ENCODE measurements at regions not wholly inside any gene's neighbourhood (a gene's known extent, or its start where the extent isn't known, plus 50 kb on each side); places are given as distances from the start of the nearest gene placed in this dataset.
"Not testable (repeated sequence)": the region's sequence is repeated elsewhere in the genome, so short reads cannot be mapped to it uniquely, and the experiment has no call there.

DNA sequence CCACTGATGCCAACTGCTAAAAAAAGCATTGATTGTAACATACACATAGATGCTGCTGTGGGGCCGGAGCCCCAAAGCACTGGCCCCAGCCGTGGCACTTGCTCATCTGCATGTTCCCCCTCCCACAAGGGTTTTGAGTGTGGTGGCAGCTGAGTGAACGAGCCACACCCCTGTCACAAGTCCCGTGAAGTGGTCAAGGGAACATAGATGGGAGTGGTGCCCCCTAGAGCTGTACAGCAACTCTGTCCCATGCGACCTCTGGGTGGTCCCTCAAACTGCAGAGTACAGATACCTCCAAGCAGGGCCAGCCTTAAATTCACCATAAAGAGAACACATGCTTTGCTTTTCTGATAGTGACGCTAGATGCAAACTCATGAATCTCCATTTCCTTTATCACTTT lies 503.3 kb upstream of the NRP1 start:
- intact Hi-C loops (cut with DNase I), result no loop called here
- Histone ChIP-seq H3K4me3 (no peak overlapping the region), H3K9me3 (no peaks in the 10 kb centered on the region), H3K27ac (no peak overlapping the region), H3K27me3 (no peaks in the 10 kb centered on the region), H3K4me1 (no peaks in the 10 kb centered on the region), H3K36me3 (no peaks in the 10 kb centered on the region)
- 71 to 85% methylated on average over 6 of the region's 6 CpGs for WGBS, 2 donors
- no peak for TF ChIP-seq POLR2A (IDR thresholded peaks at IDR 0.05)
- TF ChIP-seq EP300 (IDR thresholded peaks at IDR 0.05), result no peak
- TF ChIP-seq POLR2AphosphoS5 (IDR thresholded peaks at IDR 0.05), result no peak
- TF ChIP-seq, protein P1, sequence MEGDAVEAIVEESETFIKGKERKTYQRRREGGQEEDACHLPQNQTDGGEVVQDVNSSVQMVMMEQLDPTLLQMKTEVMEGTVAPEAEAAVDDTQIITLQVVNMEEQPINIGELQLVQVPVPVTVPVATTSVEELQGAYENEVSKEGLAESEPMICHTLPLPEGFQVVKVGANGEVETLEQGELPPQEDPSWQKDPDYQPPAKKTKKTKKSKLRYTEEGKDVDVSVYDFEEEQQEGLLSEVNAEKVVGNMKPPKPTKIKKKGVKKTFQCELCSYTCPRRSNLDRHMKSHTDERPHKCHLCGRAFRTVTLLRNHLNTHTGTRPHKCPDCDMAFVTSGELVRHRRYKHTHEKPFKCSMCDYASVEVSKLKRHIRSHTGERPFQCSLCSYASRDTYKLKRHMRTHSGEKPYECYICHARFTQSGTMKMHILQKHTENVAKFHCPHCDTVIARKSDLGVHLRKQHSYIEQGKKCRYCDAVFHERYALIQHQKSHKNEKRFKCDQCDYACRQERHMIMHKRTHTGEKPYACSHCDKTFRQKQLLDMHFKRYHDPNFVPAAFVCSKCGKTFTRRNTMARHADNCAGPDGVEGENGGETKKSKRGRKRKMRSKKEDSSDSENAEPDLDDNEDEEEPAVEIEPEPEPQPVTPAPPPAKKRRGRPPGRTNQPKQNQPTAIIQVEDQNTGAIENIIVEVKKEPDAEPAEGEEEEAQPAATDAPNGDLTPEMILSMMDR (IDR thresholded peaks at IDR 0.05), result no peak
- DNase-seq, result no peak

DNA sequence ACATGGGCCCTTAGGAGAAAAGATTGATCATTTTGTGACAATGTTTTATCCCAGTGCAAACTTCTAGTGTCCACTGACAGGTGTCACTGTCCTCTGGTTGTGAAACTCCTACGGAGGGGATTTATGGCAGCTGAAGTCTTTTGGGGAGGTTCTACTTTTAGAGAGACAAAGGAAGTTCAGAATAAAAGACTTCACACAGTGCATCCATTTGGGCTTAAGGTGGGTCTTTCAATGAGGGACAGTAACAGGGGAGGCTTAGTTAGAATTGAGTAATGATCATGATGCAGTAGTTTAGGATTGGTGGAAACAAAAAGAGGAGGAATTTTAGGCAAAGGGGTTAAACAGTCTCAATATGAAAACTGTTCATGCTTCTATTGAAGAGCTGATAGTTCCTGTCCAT lies 501.1 kb upstream of the NRP1 start:
- 78 to 81% methylated on average over 1 of the region's 1 CpG for WGBS, 2 donors
- no peaks in the 10 kb centered on the region for H3K36me3 ChIP-seq

DNA sequence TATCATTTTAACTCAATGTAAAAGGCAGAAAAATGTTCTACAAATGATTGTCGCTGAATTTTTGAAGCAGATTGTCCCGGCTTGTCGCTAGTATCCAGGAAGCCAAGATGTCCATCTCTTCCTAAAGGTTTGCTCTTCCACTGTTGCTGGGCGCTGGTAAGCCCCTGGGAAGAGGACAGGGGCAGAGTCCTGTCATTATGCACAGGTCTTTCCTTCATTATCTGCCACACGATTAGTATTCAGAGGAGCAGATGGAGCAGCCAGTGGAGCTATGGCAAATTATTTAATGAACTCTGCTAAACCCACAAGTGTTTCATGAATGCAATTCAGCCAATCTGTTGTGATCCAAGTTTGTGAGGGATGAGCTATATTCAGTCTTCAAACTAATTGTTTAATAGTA lies 499.1 kb upstream of the NRP1 start:
- TF ChIP-seq POLR2AphosphoS5 (IDR thresholded peaks at IDR 0.05) (no peak), EP300 (IDR thresholded peaks at IDR 0.05) (no peak), POLR2A (IDR thresholded peaks at IDR 0.05) (no peak)
- TF ChIP-seq, protein P1 (IDR thresholded peaks at IDR 0.05), result no peak
- H3K27ac ChIP-seq, result no peak overlapping the region
- H3K4me3 ChIP-seq, result no peak overlapping the region
- no peak for DNase-seq
- no peaks in the 10 kb centered on the region for H3K4me1 ChIP-seq
- no peaks in the 10 kb centered on the region for H3K27me3 ChIP-seq
- H3K9me3 ChIP-seq, result no peaks in the 10 kb centered on the region
- intact Hi-C loops (cut with DNase I), result no loop called here
- H3K36me3 ChIP-seq, result no peaks in the 10 kb centered on the region
- WGBS, 2 donors, result 91 to 94% methylated on average over 5 of the region's 5 CpGs

More for the DNA sequence above, 501.1 kb upstream of the NRP1 start:
- Histone ChIP-seq H3K4me3 (no peak overlapping the region), H3K9me3 (no peaks in the 10 kb centered on the region), H3K4me1 (no peaks in the 10 kb centered on the region), H3K27me3 (no peaks in the 10 kb centered on the region), H3K27ac (no peak overlapping the region)
- intact Hi-C loops (cut with DNase I), result no loop called here
- no peak for DNase-seq
- TF ChIP-seq POLR2AphosphoS5 (IDR thresholded peaks at IDR 0.05) (no peak), EP300 (IDR thresholded peaks at IDR 0.05) (no peak), POLR2A (IDR thresholded peaks at IDR 0.05) (no peak)
- TF ChIP-seq, protein P1 (IDR thresholded peaks at IDR 0.05), result no peak

DNA sequence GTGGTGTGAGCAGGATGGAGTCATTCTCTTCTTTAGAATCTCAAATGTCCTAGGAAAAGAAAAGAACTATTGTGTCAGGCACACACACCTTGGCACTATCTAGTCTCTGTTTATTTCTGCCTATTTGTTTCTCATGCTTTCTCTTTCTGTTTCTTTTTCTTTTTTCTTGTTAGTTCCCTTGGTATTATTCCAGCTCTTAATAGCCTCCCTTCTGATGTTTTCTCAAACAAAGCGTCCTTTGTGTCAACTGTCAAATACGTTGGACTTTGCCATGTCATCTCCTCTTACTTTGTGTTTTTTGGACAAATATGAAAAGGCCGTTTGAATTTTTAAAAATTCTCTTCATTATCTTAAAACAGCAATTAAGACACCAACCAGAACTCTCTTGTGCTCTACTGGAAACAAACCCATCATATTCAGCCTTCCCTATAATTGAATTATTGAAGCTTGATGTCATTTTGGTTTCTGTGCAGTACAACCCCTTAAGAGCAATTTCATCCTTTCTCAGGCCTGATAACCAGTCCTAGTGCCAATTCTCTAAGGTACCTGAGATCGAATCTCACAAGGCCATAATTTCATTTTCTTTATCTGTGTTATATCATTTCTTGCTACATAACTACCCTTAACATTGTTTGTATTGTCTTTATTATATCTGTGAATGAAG lies 497.8 kb upstream of the NRP1 start:
- WGBS, 2 donors, result 12 to 60% methylated on average over 4 of the region's 4 CpGs
- Histone ChIP-seq H3K4me3 (no peak overlapping the region), H3K27me3 (no peaks in the 10 kb centered on the region), H3K9me3 (no peaks in the 10 kb centered on the region), H3K36me3 (no peaks in the 10 kb centered on the region), H3K4me1 (no peaks in the 10 kb centered on the region), H3K27ac (no peak overlapping the region)
- intact Hi-C loops (cut with DNase I), result no loop called here
- DNase-seq, result no peak
- TF ChIP-seq, protein P1 (IDR thresholded peaks at IDR 0.05), result no peak
- TF ChIP-seq POLR2AphosphoS5 (IDR thresholded peaks at IDR 0.05), result no peak
- TF ChIP-seq EP300 (IDR thresholded peaks at IDR 0.05), result no peak
- TF ChIP-seq POLR2A (IDR thresholded peaks at IDR 0.05), result no peak

DNA sequence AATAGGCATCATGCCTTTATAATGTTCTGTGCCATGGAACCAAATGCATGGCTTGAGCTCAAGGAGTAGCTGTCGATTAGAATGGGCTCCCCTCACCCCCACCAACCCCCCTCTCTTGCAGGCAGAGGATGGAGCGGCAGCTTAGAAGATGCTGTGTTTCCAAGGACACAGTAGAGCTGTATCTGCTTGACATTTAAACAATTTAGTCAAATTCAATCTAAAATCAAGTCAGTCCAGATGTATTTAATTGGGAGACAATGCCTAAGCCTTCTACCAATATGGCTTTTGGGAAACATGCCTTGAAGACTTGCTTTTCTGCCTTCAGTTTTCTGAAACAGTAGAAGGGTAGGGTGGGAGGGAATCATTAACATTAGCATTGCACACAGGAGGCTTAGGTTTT lies 497.1 kb upstream of the NRP1 start:
- Histone ChIP-seq H3K27ac (no peak overlapping the region), H3K27me3 (no peaks in the 10 kb centered on the region), H3K4me3 (no peak overlapping the region), H3K9me3 (no peaks in the 10 kb centered on the region), H3K36me3 (no peaks in the 10 kb centered on the region), H3K4me1 (no peaks in the 10 kb centered on the region)
- TF ChIP-seq POLR2A (IDR thresholded peaks at IDR 0.05), result no peak
- TF ChIP-seq, protein P1 (IDR thresholded peaks at IDR 0.05), result no peak
- TF ChIP-seq POLR2AphosphoS5 (IDR thresholded peaks at IDR 0.05), result no peak
- no peak for TF ChIP-seq EP300 (IDR thresholded peaks at IDR 0.05)
- WGBS, 2 donors, result 85 to 91% methylated on average over 2 of the region's 2 CpGs
- intact Hi-C loops (cut with DNase I), result no loop called here
- DNase-seq, result no peak

DNA sequence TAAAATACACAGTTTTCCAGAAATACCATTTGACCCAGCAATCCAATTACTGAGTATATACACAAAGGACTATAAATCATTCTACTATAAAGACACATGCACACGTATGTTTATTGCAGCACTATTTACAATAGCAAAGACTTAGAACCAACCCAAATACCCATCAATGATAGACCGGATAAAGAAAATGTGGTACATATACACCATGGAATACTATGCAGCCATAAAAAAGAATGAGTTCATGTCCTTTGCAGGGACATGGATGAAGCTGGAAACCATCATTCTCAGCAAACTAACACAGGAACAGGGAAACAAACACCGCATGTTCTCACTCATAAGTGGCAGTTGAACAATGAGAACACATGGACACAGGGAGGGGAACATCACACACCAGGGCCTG lies 495.4 kb upstream of the NRP1 start:
- WGBS, 2 donors, result 68 to 88% methylated on average over 3 of the region's 3 CpGs
- H3K27me3 ChIP-seq; H3K36me3 ChIP-seq; DNase-seq; H3K27ac ChIP-seq; H3K9me3 ChIP-seq; intact Hi-C loops (cut with DNase I); H3K4me1 ChIP-seq; H3K4me3 ChIP-seq: not testable (repeated sequence)

Data from sigmoid colon (tissue), 6 donors.